Ovary (tissue), 7 donors: ENCODE measurements at regions not wholly inside any gene's neighbourhood (a gene's known extent, or its start where the extent isn't known, plus 50 kb on each side); places are given as distances from the start of the nearest gene placed in this dataset.

ENCODE experiments used
- DNase-seq, 5 donors: peaks; one replicate each; pipeline ENCODE4 v3.0.0-alpha.2; 2019 to 2020
- H3K27ac ChIP-seq, 2 donors: fragments of 200-600 bp; one replicate each; pipeline versions ENCODE4 v1.5.1 to v1.8.0; 2019 to 2022
- H3K27me3 ChIP-seq: fragments of 200-600 bp; one replicate; pipeline ENCODE4 v1.8.0; 2022
- H3K36me3 ChIP-seq: fragments of 200-600 bp; sonication (generic); one replicate; pipeline ENCODE4 v1.5.1; 2019
- H3K4me1 ChIP-seq: one replicate; pipeline ENCODE4 v1.8.1; 2013; ENCODE audit warnings: mild to moderate bottlenecking, moderate library complexity; ENCODE audit not compliant: insufficient read depth
- H3K4me3 ChIP-seq: fragments of 200-600 bp; sonication (generic); one replicate; pipeline ENCODE4 v1.5.1; 2017
- H3K9me3 ChIP-seq, 2 donors: fragments of 200-600 bp in 1 of 2; sonication (generic) in 1 of 2; one replicate each; pipeline versions ENCODE4 v1.5.1 to v1.8.1; 2013 to 2019; ENCODE audit warnings: mild to moderate bottlenecking in 1 of 2, moderate library complexity in 1 of 2
- CTCF ChIP-seq, 3 donors: fragments of 450-650 bp in 2 of 3; fragments of 200-600 bp in 1 of 3; IDR thresholded peaks; one replicate each; pipeline versions ENCODE4 v1.5.1 to v1.8.0; 2016 to 2022; ENCODE audit warnings: antibody characterized with exemption in 3 of 3, mild to moderate bottlenecking in 1 of 3
- EP300 ChIP-seq: sonication (generic); formaldehyde crosslinking; IDR thresholded peaks from one replicate; pipeline ENCODE4 v1.6.1; 2017; ENCODE audit warnings: antibody characterized with exemption
- POLR2A ChIP-seq: fragments of 450-650 bp; IDR thresholded peaks from one replicate; pipeline ENCODE4 v1.6.1; 2017; ENCODE audit warnings: antibody characterized with exemption, mild to moderate bottlenecking, moderate library complexity
- WGBS, 3 donors: extraction: QIAGEN DNeasy Blood & Tissue Kit in 1 of 3; methylation state at CpG; one replicate each; pipeline versions ENCODE4 v1.1.5 to v1.1.7; 2013 to 2017; 5-methylcytosine and 5-hydroxymethylcytosine counted together
- intact Hi-C, 4 donors: fragments of 100-400 bp; cut with DNase I; formaldehyde crosslinking; loops; one replicate each; pipeline versions ENCODE4 v1.11.0 to v1.15.1; 2022 to 2023
- donor health status: DM: no; HTN: no; CAD: no; lungs with moderate emphysema.
- donor health status: DM: no; HTN: no; CAD: no.
- donor health status: Bipolar disorder and iron deficiency.
- donor health status: DM: no; HTN: no; CAD: no.
- donor health status: DM: yes; HTN: yes; CAD: no.

DNA sequence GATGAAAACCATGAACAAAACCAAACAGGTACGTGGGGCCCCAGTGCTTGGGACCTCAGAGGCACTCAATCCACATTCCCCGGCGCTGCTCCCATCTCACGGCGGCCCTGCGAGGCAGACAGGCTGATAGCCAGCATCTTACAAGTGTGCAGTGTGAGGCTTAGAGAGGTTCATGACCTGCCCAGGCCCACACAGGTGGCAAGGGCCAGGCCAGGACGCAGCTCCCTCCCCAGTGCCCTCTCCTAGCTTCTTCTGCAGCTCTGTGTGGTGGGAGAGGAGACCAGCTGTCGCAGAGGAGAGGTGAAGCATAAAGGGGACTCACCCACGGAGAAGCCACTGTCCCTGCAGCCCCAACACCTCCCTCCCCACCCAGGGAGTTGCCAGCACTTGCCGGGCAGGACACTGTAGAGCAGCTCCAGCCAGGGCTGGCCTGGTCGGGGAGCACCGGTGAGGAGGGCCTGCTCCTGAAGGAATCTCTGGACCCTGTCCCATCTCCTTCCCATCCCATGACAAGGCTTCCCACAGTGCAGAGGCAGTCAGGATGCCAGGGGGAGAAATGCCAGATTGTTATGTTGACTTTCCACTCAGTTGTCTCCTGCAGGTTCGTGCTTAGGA, 92.4 kb upstream of the TMEM45B start:
- TF ChIP-seq CTCF (IDR thresholded peaks at IDR 0.05) (no peak), POLR2A (no peak), EP300 (no peak)
- Histone ChIP-seq H3K4me3 (no peak overlapping the region), H3K4me1 (no peaks in the 10 kb centered on the region), H3K9me3 (no peaks in the 10 kb centered on the region), H3K27ac (no peak overlapping the region), H3K27me3 (no peaks in the 10 kb centered on the region), H3K36me3 (no peaks in the 10 kb centered on the region)
- intact Hi-C loops, result no loop called here
- no peak for DNase-seq
- whole genome bisulfite sequencing, 3 donors, result 59 to 72% (median 60%) methylated on average over 13 of the region's 13 CpGs

DNA sequence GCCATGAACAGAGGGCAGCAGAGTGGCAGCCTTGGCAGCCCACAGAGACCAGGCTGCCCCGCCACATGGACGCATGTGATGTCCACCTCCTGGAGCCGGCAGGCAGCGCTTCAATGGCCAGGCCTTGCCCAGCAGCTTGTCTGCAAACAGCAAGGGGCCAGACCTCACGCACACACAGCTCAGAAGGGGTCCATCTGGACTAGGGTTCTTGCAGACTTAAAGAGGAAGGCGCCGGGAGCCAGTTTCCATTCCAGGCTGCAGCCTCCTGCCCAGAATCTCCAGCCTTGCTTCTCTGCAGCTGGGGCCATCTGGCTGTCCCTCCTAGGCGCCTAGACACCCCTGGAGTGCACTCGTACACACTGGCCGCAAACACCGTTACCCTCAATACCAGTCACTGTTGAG, 91.9 kb upstream of the TMEM45B start:
- TF ChIP-seq CTCF (IDR thresholded peaks at IDR 0.05) (no peak), POLR2A (no peak), EP300 (no peak)
- intact Hi-C loops, result no loop called here
- no peak for DNase-seq
- no peaks in the 10 kb centered on the region for H3K9me3 ChIP-seq
- H3K4me1 ChIP-seq, result no peaks in the 10 kb centered on the region
- no peaks in the 10 kb centered on the region for H3K27me3 ChIP-seq
- no peak overlapping the region for H3K4me3 ChIP-seq
- no peak overlapping the region for H3K27ac ChIP-seq
- H3K36me3 ChIP-seq, result no peaks in the 10 kb centered on the region
- WGBS, 3 donors, result 56 to 83% (median 75%) methylated on average over 11 of the region's 11 CpGs

DNA sequence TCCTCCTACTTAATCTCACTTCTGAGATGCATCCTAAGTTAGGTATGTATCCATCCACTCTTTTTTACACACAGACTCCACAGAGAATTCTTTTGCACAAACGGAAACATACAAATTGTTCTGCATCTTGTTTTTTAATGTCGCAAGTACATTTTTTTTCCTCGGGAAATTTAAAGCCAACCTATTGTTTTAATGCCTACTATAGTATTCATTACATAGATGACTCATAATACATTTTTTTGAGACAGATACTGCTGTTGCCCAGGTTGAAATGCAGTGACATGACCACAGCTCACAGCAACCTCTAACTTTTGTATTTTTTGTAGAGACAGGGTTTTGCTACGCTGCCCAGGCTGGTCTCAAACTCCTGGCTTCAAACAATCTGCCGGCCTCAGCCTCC, 90.8 kb upstream of the TMEM45B start:
- H3K27ac ChIP-seq, result no peak overlapping the region
- DNase-seq, result no peak
- no peaks in the 10 kb centered on the region for H3K4me1 ChIP-seq
- no peaks in the 10 kb centered on the region for H3K9me3 ChIP-seq
- intact Hi-C loops, result no loop called here
- no peak overlapping the region for H3K4me3 ChIP-seq
- TF ChIP-seq CTCF (IDR thresholded peaks at IDR 0.05), result no peak
- TF ChIP-seq EP300, result no peak
- no peak for TF ChIP-seq POLR2A
- 82 to 85% (median 83%) methylated on average over 5 of the region's 5 CpGs for WGBS, 3 donors
- H3K36me3 ChIP-seq, result no peaks in the 10 kb centered on the region
- H3K27me3 ChIP-seq, result no peaks in the 10 kb centered on the region

DNA sequence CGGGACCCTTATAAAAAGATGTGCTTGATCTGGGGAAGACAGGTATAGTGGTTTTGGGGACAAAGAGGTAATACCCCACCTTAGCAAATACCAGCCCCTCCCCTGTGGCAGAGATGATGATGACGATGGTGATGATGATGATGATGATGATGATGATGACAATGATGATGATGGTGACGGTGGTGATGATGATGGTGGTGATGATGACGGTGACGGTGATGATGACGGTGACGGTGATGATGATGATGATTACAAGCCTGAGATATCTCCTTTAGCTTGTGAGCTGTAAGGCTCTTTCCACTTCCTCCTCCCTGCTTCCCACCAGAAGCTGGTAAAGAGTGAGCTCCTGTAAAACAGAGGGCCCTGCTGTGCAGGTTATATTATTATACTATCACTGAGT, 89.5 kb upstream of the TMEM45B start:
- WGBS, 3 donors, result 93 to 95% (median 93%) methylated on average over 7 of the region's 7 CpGs
- Histone ChIP-seq H3K4me1 (no peaks in the 10 kb centered on the region), H3K4me3 (no peak overlapping the region), H3K27me3 (no peaks in the 10 kb centered on the region), H3K36me3 (no peaks in the 10 kb centered on the region), H3K9me3 (no peaks in the 10 kb centered on the region), H3K27ac (no peak overlapping the region)
- no peak for TF ChIP-seq CTCF (IDR thresholded peaks at IDR 0.05)
- no peak for TF ChIP-seq EP300
- no peak for TF ChIP-seq POLR2A
- DNase-seq, result no peak
- intact Hi-C loops, result no loop called here
